GM21528 (cell line): ENCODE measurements at regions not wholly inside any gene's neighbourhood (a gene's known extent, or its start where the extent isn't known, plus 50 kb on each side); places are given as distances from the start of the nearest gene placed in this dataset.
"Not testable (repeated sequence)": the region's sequence is repeated elsewhere in the genome, so short reads cannot be mapped to it uniquely, and the experiment has no call there.

Experiments
- ATAC-seq: cut with Tn5 transposase; IDR thresholded peaks from one replicate; pipeline ENCODE4 v1.9.1; 2021; ENCODE audit warnings: mild to moderate bottlenecking, moderate library complexity; ENCODE audit not compliant: unreplicated experiment, low FRiP score

- ATAC-seq: no peak
These were observed 384.9 kb upstream of the PODXL start for GRCh38 chr7:131941291-131941690.

GRCh38 chr7:131940621-131941165 lies 384.3 kb upstream of the PODXL start:
- no peak for ATAC-seq

GRCh38 chr7:131938788-131939187 lies 382.4 kb upstream of the PODXL start:
- not testable (repeated sequence) for ATAC-seq

GRCh38 chr7:131937868-131938267 lies 381.4 kb upstream of the PODXL start:
- no peak for ATAC-seq

- ATAC-seq: no peak
These were observed 378.8 kb upstream of the PODXL start for GRCh38 chr7:131935180-131935579.

GRCh38 chr7:131934452-131934851 lies 378.0 kb upstream of the PODXL start:
- no peak for ATAC-seq

- no peak for ATAC-seq
These were observed 377.4 kb upstream of the PODXL start for GRCh38 chr7:131933751-131934289.

GRCh38 chr7:131933219-131933618 lies 376.8 kb upstream of the PODXL start:
- ATAC-seq: not testable (repeated sequence)

- no peak for ATAC-seq
These were observed 375.8 kb upstream of the PODXL start for GRCh38 chr7:131932271-131932670.

GRCh38 chr7:131931370-131931769 lies 374.9 kb upstream of the PODXL start:
- ATAC-seq: no peak

- ATAC-seq: no peak
These were observed 373.2 kb upstream of the PODXL start for GRCh38 chr7:131929632-131930031.

GRCh38 chr7:131927770-131928423 lies 371.5 kb upstream of the PODXL start:
- ATAC-seq: no peak

GRCh38 chr7:131925636-131926035 lies 369.2 kb upstream of the PODXL start:
- no peak for ATAC-seq

- no peak for ATAC-seq
These were observed 368.4 kb upstream of the PODXL start for GRCh38 chr7:131924857-131925256.

- not testable (repeated sequence) for ATAC-seq
These were observed 366.5 kb upstream of the PODXL start for GRCh38 chr7:131922948-131923347.

- ATAC-seq: no peak
These were observed 364.6 kb upstream of the PODXL start for GRCh38 chr7:131921016-131921415.

- no peak for ATAC-seq
These were observed 363.7 kb upstream of the PODXL start for GRCh38 chr7:131919920-131920709.

GRCh38 chr7:131911112-131911511 lies 354.7 kb upstream of the PODXL start:
- no peak for ATAC-seq

GRCh38 chr7:131909151-131909768 lies 352.8 kb upstream of the PODXL start:
- no peak for ATAC-seq

GRCh38 chr7:131908714-131909113 lies 352.3 kb upstream of the PODXL start:
- ATAC-seq: no peak

GRCh38 chr7:131905471-131905973 lies 349.1 kb upstream of the PODXL start:
- no peak for ATAC-seq
